ENCODE measurements at regions not wholly inside any gene's neighbourhood (a gene's known extent, or its start where the extent isn't known, plus 50 kb on each side); places are given as distances from the start of the nearest gene placed in this dataset.

- DNase-seq (ENCODE audit: low read depth), result no peak
- no peak overlapping the region for H3K4me3 ChIP-seq (ENCODE audit: low read depth, low read length)
- TF ChIP-seq CTCF (IDR thresholded peaks at IDR 0.05; ENCODE audit: control insufficient read depth, extremely low read depth, insufficient read depth), result no peak
Observed at GRCh38 chr18:47341678-47342077, 90.2 kb upstream of the SKOR2 start.

DNA sequence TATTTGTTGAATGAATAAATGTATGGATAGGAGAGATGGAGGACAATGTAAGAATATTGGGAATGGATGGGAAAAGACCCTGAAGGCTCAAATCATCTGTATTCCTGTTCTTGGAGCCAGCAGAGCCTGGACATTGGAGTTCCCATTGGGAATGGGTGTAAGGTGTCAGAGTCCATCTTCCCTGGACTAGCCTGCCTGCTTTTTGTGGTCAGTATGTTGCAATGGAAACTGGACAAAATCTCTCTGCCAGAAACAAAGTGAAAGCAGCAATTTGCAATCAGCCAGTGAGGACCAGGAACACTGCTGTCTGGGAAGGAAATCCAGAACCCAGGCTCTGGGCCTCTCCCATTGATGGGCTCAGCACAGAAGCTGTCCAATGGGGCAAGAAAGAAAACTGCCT, 83.5 kb upstream of the SKOR2 start:
- no peak for TF ChIP-seq CTCF (IDR thresholded peaks at IDR 0.05; ENCODE audit: control insufficient read depth, extremely low read depth, insufficient read depth)
- DNase-seq (ENCODE audit: low read depth), result no peak
- no peak overlapping the region for H3K4me3 ChIP-seq (ENCODE audit: low read depth, low read length)

GRCh38 chr18:47333926-47334635, 82.6 kb upstream of the SKOR2 start:
- H3K4me3 ChIP-seq (ENCODE audit: low read depth, low read length), result no peak overlapping the region
- TF ChIP-seq CTCF (IDR thresholded peaks at IDR 0.05; ENCODE audit: control insufficient read depth, extremely low read depth, insufficient read depth), result no peak
- no peak for DNase-seq (ENCODE audit: low read depth)

- DNase-seq (ENCODE audit: low read depth), result no peak
- H3K4me3 ChIP-seq (ENCODE audit: low read depth, low read length), result no peak overlapping the region
- no peak for TF ChIP-seq CTCF (IDR thresholded peaks at IDR 0.05; ENCODE audit: control insufficient read depth, extremely low read depth, insufficient read depth)
Observed at GRCh38 chr18:47331641-47332040, 80.2 kb upstream of the SKOR2 start.

DNA sequence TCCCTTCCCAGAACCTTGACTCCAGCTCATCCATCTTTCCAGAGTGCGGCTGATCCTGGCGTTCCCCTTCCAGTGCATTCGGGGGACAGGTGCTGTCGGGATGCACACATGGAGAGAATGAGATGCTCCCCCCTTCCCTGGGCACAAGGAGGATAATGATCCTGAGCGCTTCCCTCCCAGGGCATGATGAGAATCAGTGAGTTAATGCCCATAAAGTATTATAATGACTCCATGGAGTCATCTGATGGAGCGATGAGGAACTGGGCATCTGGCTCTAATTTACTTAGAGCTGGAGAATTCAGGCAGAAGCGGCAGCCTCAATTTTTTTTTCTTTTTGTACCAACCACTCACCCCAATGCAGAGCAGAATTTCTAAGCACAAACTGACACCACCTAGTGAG, 79.6 kb upstream of the SKOR2 start:
- no peak for TF ChIP-seq CTCF (IDR thresholded peaks at IDR 0.05; ENCODE audit: control insufficient read depth, extremely low read depth, insufficient read depth)
- no peak overlapping the region for H3K4me3 ChIP-seq (ENCODE audit: low read depth, low read length)
- DNase-seq (ENCODE audit: low read depth), result no peak

- no peak for DNase-seq (ENCODE audit: low read depth)
- no peak overlapping the region for H3K4me3 ChIP-seq (ENCODE audit: low read depth, low read length)
- no peak for TF ChIP-seq CTCF (IDR thresholded peaks at IDR 0.05; ENCODE audit: control insufficient read depth, extremely low read depth, insufficient read depth)
Observed at GRCh38 chr18:47323158-47323557, 71.7 kb upstream of the SKOR2 start.

GRCh38 chr18:47321815-47322214, 70.4 kb upstream of the SKOR2 start:
- H3K4me3 ChIP-seq (ENCODE audit: low read depth, low read length), result no peak overlapping the region
- TF ChIP-seq CTCF (IDR thresholded peaks at IDR 0.05; ENCODE audit: control insufficient read depth, extremely low read depth, insufficient read depth), result no peak
- no peak for DNase-seq (ENCODE audit: low read depth)

Data from LNCaP clone FGC (cell line).